Common myeloid progenitor, CD34-positive (primary cell): ENCODE measurements at regions not wholly inside any gene's neighbourhood (a gene's known extent, or its start where the extent isn't known, plus 50 kb on each side); places are given as distances from the start of the nearest gene placed in this dataset.
A peak's percentile ranks its signal among the peaks of the same experiment; 100 is the strongest.

ENCODE experiments used
- CTCF ChIA-PET: fragments of 350-600 bp; sonication (Branson Sonifier 250); formaldehyde crosslinking; loops from one replicate; lab custom pipeline; 2021; ENCODE audit warnings: antibody characterized with exemption; lab: Charles Lee
- POLR2A ChIA-PET: fragments of 350-600 bp; sonication (Branson Sonifier 250); formaldehyde crosslinking; loops from one replicate; lab custom pipeline; 2021; ENCODE audit warnings: antibody characterized with exemption; lab: Charles Lee
- DNase-seq, 3 donors: peaks; one replicate each; pipeline versions ENCODE4 v3.0.0 to v3.0.0-alpha.2; 2013
- H3K27ac ChIP-seq, 2 experiments: 1 replicate in 1 of 2; 2 replicates in 1 of 2; pipeline ENCODE4 v1.7.0; 2013; ENCODE audit warnings: inconsistent platforms in 2 of 2, low read length in 2 of 2, mild to moderate bottlenecking in 2 of 2, low read depth in 1 of 2, moderate library complexity in 1 of 2; ENCODE audit not compliant: severe bottlenecking in 2 of 2, insufficient read depth in 1 of 2, poor library complexity in 1 of 2
- H3K27me3 ChIP-seq, 5 experiments: replicated peaks in 2 of 5; 1 replicate in 3 of 5; 2 replicates in 2 of 5; pipeline versions ENCODE4 v1.6.1 to v1.7.0; 2013; ENCODE audit warnings: low read length in 4 of 5, mild to moderate bottlenecking in 2 of 5, moderate library complexity in 2 of 5, inconsistent platforms in 1 of 5; ENCODE audit not compliant: insufficient read depth in 5 of 5, control insufficient read depth in 4 of 5
- H3K36me3 ChIP-seq, 4 experiments: 1 replicate in 2 of 4; 2 replicates in 2 of 4; pipeline versions ENCODE4 v1.6.1 to v1.7.0; 2013; ENCODE audit warnings: low read length in 3 of 4, control low read depth in 1 of 4, mild to moderate bottlenecking in 1 of 4; ENCODE audit not compliant: control insufficient read depth in 4 of 4, insufficient read depth in 4 of 4
- H3K4me1 ChIP-seq, 4 experiments: 1 replicate in 3 of 4; 2 replicates in 1 of 4; pipeline versions ENCODE4 v1.6.1 to v1.7.1; 2013; ENCODE audit warnings: low read length in 3 of 4, mild to moderate bottlenecking in 3 of 4, control low read depth in 1 of 4, inconsistent platforms in 1 of 4, moderate library complexity in 1 of 4; ENCODE audit not compliant: control insufficient read depth in 4 of 4, insufficient read depth in 4 of 4; ENCODE audit errors: control extremely low read depth in 1 of 4
- H3K4me3 ChIP-seq, 7 experiments: 1 replicate in 4 of 7; 2 replicates in 3 of 7; pipeline versions ENCODE4 v1.5.1 to v1.7.0; 2013; ENCODE audit warnings: mild to moderate bottlenecking in 7 of 7, low read length in 6 of 7, moderate library complexity in 6 of 7, inconsistent platforms in 2 of 7, low read depth in 2 of 7, control low read depth in 1 of 7; ENCODE audit not compliant: insufficient read depth in 4 of 7, control insufficient read depth in 1 of 7; ENCODE audit errors: extremely low read depth in 1 of 7
- H3K9me3 ChIP-seq, 5 experiments: 1 replicate in 4 of 5; 2 replicates in 1 of 5; pipeline versions ENCODE4 v1.6.1 to v1.7.1; 2013; ENCODE audit warnings: low read length in 4 of 5, mild to moderate bottlenecking in 2 of 5, inconsistent platforms in 1 of 5, low read depth in 1 of 5, moderate library complexity in 1 of 5; ENCODE audit not compliant: control insufficient read depth in 4 of 5, insufficient read depth in 2 of 5; ENCODE audit errors: control extremely low read depth in 1 of 5
- WGBS: methylation state at CpG from one replicate; pipeline ENCODE4 v1.1.5; 2013; ENCODE audit not compliant: insufficient coverage; 5-methylcytosine and 5-hydroxymethylcytosine counted together

GRCh38 chr4:178463747-178464146 lies 1021.5 kb upstream of the AGA start:
- CTCF ChIA-PET: no interaction called here
- peak overlapping the region in 1 of 2 experiments; percentile 0 for H3K27ac ChIP-seq
- no peak for DNase-seq
- H3K27me3 ChIP-seq: no peaks in the 10 kb centered on the region
- POLR2A ChIA-PET: no interaction called here
- no peaks in the 10 kb centered on the region for H3K4me1 ChIP-seq
- H3K4me3 ChIP-seq: no peak overlapping the region
- no peaks in the 10 kb centered on the region for H3K9me3 ChIP-seq
- WGBS: no CpG with 5 or more reads among the region's 2 CpGs
- no peaks in the 10 kb centered on the region for H3K36me3 ChIP-seq

GRCh38 chr4:178470996-178471784 lies 1029.0 kb upstream of the AGA start:
- Histone ChIP-seq H3K4me3 (no peak overlapping the region), H3K9me3 (no peaks in the 10 kb centered on the region), H3K4me1 (no peaks in the 10 kb centered on the region), H3K36me3 (no peaks in the 10 kb centered on the region), H3K27me3 (no peaks in the 10 kb centered on the region), H3K27ac (no peak overlapping the region)
- POLR2A ChIA-PET: no interaction called here
- DNase-seq: no peak
- 85% methylated on average over 2 of the region's 4 CpGs for WGBS
- CTCF ChIA-PET: no interaction called here

GRCh38 chr4:178471994-178472393 lies 1029.8 kb upstream of the AGA start:
- no peaks in the 10 kb centered on the region for H3K9me3 ChIP-seq
- no peaks in the 10 kb centered on the region for H3K27me3 ChIP-seq
- no CpG with 5 or more reads among the region's 2 CpGs for WGBS
- no peaks in the 10 kb centered on the region for H3K4me1 ChIP-seq
- no peak overlapping the region for H3K4me3 ChIP-seq
- no peak overlapping the region for H3K27ac ChIP-seq
- ChIA-PET CTCF (no interaction called here), POLR2A (no interaction called here)
- H3K36me3 ChIP-seq: no peaks in the 10 kb centered on the region
- no peak for DNase-seq

- Histone ChIP-seq H3K9me3 (no peaks in the 10 kb centered on the region), H3K4me3 (no peak overlapping the region), H3K27ac (no peak overlapping the region), H3K4me1 (no peaks in the 10 kb centered on the region), H3K27me3 (no peaks in the 10 kb centered on the region), H3K36me3 (no peaks in the 10 kb centered on the region)
- WGBS: 100% methylated on average over 1 of the region's 3 CpGs
- ChIA-PET POLR2A (no interaction called here), CTCF (no interaction called here)
- no peak for DNase-seq
These were observed 1037.9 kb upstream of the AGA start for GRCh38 chr4:178480105-178480504.

GRCh38 chr4:178480881-178481280 lies 1038.6 kb upstream of the AGA start:
- Histone ChIP-seq H3K27me3 (no peaks in the 10 kb centered on the region), H3K27ac (no peak overlapping the region), H3K4me1 (no peaks in the 10 kb centered on the region), H3K9me3 (no peaks in the 10 kb centered on the region), H3K36me3 (no peaks in the 10 kb centered on the region), H3K4me3 (no peak overlapping the region)
- ChIA-PET POLR2A (no interaction called here), CTCF (no interaction called here)
- DNase-seq: no peak

- H3K4me3 ChIP-seq: no peak overlapping the region
- WGBS: no CpG with 5 or more reads among the region's 3 CpGs
- POLR2A ChIA-PET: no interaction called here
- no peaks in the 10 kb centered on the region for H3K36me3 ChIP-seq
- no peak overlapping the region for H3K27ac ChIP-seq
- CTCF ChIA-PET: no interaction called here
- DNase-seq: no peak
- no peaks in the 10 kb centered on the region for H3K27me3 ChIP-seq
- H3K9me3 ChIP-seq: no peaks in the 10 kb centered on the region
- no peaks in the 10 kb centered on the region for H3K4me1 ChIP-seq
These were observed 1039.3 kb upstream of the AGA start for GRCh38 chr4:178481564-178481963.

- Histone ChIP-seq H3K27me3 (no peaks in the 10 kb centered on the region), H3K36me3 (no peaks in the 10 kb centered on the region), H3K4me3 (no peak overlapping the region), H3K9me3 (no peaks in the 10 kb centered on the region), H3K27ac (no peak overlapping the region), H3K4me1 (no peaks in the 10 kb centered on the region)
- POLR2A ChIA-PET: no interaction called here
- CTCF ChIA-PET: no interaction called here
- no peak for DNase-seq
- no CpG with 5 or more reads among the region's 3 CpGs for WGBS
These were observed 1080.8 kb upstream of the AGA start for GRCh38 chr4:178523038-178523437.
